NCI-H510A (cell line): ENCODE measurements at regions not wholly inside any gene's neighbourhood (a gene's known extent, or its start where the extent isn't known, plus 50 kb on each side); places are given as distances from the start of the nearest gene placed in this dataset.

Experiments
- DNase-seq: peaks from one replicate; lab custom pipeline; 2025; lab: John Stamatoyannopoulos, UW

GRCh38 chr12:115857923-115858322 lies 419.6 kb downstream of the MED13L start:
- no peak for DNase-seq

GRCh38 chr12:115857160-115857920 lies 420.2 kb downstream of the MED13L start:
- DNase-seq: no peak

- no peak for DNase-seq
Observed at GRCh38 chr12:115852054-115852453, 425.4 kb downstream of the MED13L start.

GRCh38 chr12:115850957-115851356 lies 426.5 kb downstream of the MED13L start:
- DNase-seq: no peak

- no peak for DNase-seq
Observed at GRCh38 chr12:115849262-115849943, 428.1 kb downstream of the MED13L start.

- no peak for DNase-seq
Observed at GRCh38 chr12:115847398-115847797, 430.1 kb downstream of the MED13L start.

GRCh38 chr12:115846516-115846915 lies 431.0 kb downstream of the MED13L start:
- DNase-seq: no peak

- DNase-seq: peak; percentile 39
Observed at GRCh38 chr12:115840159-115840558, 437.3 kb downstream of the MED13L start.

GRCh38 chr12:115838952-115839351 lies 438.5 kb downstream of the MED13L start:
- DNase-seq: no peak

GRCh38 chr12:115837220-115837619 lies 440.3 kb downstream of the MED13L start:
- DNase-seq: no peak

GRCh38 chr12:115835445-115835844 lies 442.0 kb downstream of the MED13L start:
- no peak for DNase-seq

- DNase-seq: no peak
Observed at GRCh38 chr12:115833704-115834103, 443.8 kb downstream of the MED13L start.

- DNase-seq: no peak
Observed at GRCh38 chr12:115830633-115831032, 446.9 kb downstream of the MED13L start.

- no peak for DNase-seq
Observed at GRCh38 chr12:115830070-115830469, 447.4 kb downstream of the MED13L start.

- no peak for DNase-seq
Observed at GRCh38 chr12:115828168-115828567, 449.3 kb downstream of the MED13L start.

GRCh38 chr12:115824936-115825602 lies 452.4 kb downstream of the MED13L start:
- DNase-seq: no peak

GRCh38 chr12:115823635-115824034 lies 453.9 kb downstream of the MED13L start:
- no peak for DNase-seq

GRCh38 chr12:115820656-115821055 lies 456.8 kb downstream of the MED13L start:
- no peak for DNase-seq

- DNase-seq: no peak
Observed at GRCh38 chr12:115818973-115819372, 458.5 kb downstream of the MED13L start.

GRCh38 chr12:115817389-115817788 lies 460.1 kb downstream of the MED13L start:
- DNase-seq: peak; percentile 28

GRCh38 chr12:115815924-115816323 lies 461.6 kb downstream of the MED13L start:
- DNase-seq: no peak

GRCh38 chr12:115813256-115813655 lies 464.2 kb downstream of the MED13L start:
- DNase-seq: no peak

GRCh38 chr12:115811929-115812328 lies 465.6 kb downstream of the MED13L start:
- DNase-seq: no peak
